GM12878 (cell line): ENCODE measurements at regions not wholly inside any gene's neighbourhood (a gene's known extent, or its start where the extent isn't known, plus 50 kb on each side); places are given as distances from the start of the nearest gene placed in this dataset.

Source experiments
- ATF7 ChIP-seq: fragments of 450-650 bp; IDR thresholded peaks from 2 replicates; pipeline ENCODE4 v1.6.1; 2016; ENCODE audit warnings: low read depth, mild to moderate bottlenecking
- EP300 ChIP-seq, 2 experiments: fragments of 150-350 bp in 1 of 2; IDR thresholded peaks; 2 replicates each; pipeline ENCODE4 v1.6.1; 2011 to 2012; ENCODE audit warnings: low read depth in 2 of 2, low read length in 2 of 2, borderline replicate concordance in 1 of 2, improper control_type of control experiment in 1 of 2, inconsistent platforms in 1 of 2; ENCODE audit not compliant: control insufficient read depth in 1 of 2
- TF ChIP-seq, protein P1 (sequence below), 3 experiments: IDR thresholded peaks in 2 of 3; conservative IDR thresholded peaks in 1 of 3; 2 replicates each; pipeline ENCODE4 v1.5.1; 2011; ENCODE audit warnings: low read depth in 3 of 3, low read length in 3 of 3, mild to moderate bottlenecking in 3 of 3, control low read depth in 2 of 3, moderate library complexity in 2 of 3, inconsistent platforms in 1 of 3, mixed read lengths in 1 of 3; ENCODE audit not compliant: control insufficient read depth in 2 of 3, insufficient read depth in 1 of 3; ENCODE audit errors: extremely low read depth in 1 of 3

GRCh38 chr10:90133606-90134005 is 432.2 kb downstream of the KIF20B start:
- TF ChIP-seq, protein P1, sequence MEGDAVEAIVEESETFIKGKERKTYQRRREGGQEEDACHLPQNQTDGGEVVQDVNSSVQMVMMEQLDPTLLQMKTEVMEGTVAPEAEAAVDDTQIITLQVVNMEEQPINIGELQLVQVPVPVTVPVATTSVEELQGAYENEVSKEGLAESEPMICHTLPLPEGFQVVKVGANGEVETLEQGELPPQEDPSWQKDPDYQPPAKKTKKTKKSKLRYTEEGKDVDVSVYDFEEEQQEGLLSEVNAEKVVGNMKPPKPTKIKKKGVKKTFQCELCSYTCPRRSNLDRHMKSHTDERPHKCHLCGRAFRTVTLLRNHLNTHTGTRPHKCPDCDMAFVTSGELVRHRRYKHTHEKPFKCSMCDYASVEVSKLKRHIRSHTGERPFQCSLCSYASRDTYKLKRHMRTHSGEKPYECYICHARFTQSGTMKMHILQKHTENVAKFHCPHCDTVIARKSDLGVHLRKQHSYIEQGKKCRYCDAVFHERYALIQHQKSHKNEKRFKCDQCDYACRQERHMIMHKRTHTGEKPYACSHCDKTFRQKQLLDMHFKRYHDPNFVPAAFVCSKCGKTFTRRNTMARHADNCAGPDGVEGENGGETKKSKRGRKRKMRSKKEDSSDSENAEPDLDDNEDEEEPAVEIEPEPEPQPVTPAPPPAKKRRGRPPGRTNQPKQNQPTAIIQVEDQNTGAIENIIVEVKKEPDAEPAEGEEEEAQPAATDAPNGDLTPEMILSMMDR (IDR thresholded peaks at IDR 0.05 in 2 of 3, conservative IDR thresholded peaks at IDR 0.05 in 1 of 3; ENCODE audit: control insufficient read depth in 2 of 3, extremely low read depth in 1 of 3, insufficient read depth in 1 of 3, low read depth in 3 of 3, low read length in 3 of 3), result no peak
- TF ChIP-seq ATF7, result no peak
- TF ChIP-seq EP300 (IDR thresholded peaks at IDR 0.05; ENCODE audit: borderline replicate concordance in 1 of 2, control insufficient read depth in 1 of 2, low read depth in 2 of 2, low read length in 2 of 2), result no peak
